T-cell (primary cell): ENCODE measurements at regions not wholly inside any gene's neighbourhood (a gene's known extent, or its start where the extent isn't known, plus 50 kb on each side); places are given as distances from the start of the nearest gene placed in this dataset.

ENCODE experiments used
- ATAC-seq, 4 experiments: fragments of 200-7000 bp in 3 of 4; fragments of 150-1000 bp in 1 of 4; cut with Tn5 transposase; replicated peaks in 1 of 4; 1 replicate in 3 of 4; 2 replicates in 1 of 4; pipeline ENCODE4 v1.10.0; 2021; ENCODE audit warnings: moderate library complexity in 3 of 4, mild to moderate bottlenecking in 2 of 4, moderate number of reproducible peaks in 1 of 4
- CTCF ChIA-PET, 2 donors: fragments of 300-600 bp; sonication (Branson Sonifier 250); formaldehyde crosslinking; loops; one replicate each; lab custom pipeline; 2022; ENCODE audit warnings: antibody characterized with exemption in 2 of 2; lab: Charles Lee
- POLR2A ChIA-PET, 2 donors: fragments of 300-600 bp; sonication (Branson Sonifier 250); formaldehyde crosslinking; loops; one replicate each; lab custom pipeline; 2022; ENCODE audit warnings: antibody characterized with exemption in 2 of 2; lab: Charles Lee
- DNase-seq, 35 experiments: peaks; one replicate each; pipeline versions ENCODE4 v3.0.0 to v3.0.0-alpha.2; 2013 to 2023
- H3K27ac ChIP-seq: one replicate; pipeline ENCODE4 v1.5.1; 2013; ENCODE audit warnings: low read length
- H3K27me3 ChIP-seq, 2 experiments: replicated peaks in 1 of 2; 1 replicate in 1 of 2; 2 replicates in 1 of 2; pipeline versions ENCODE4 v1.6.1 to v1.7.0; 2013; ENCODE audit warnings: low read length in 1 of 2, mixed read lengths in 1 of 2; ENCODE audit not compliant: control insufficient read depth in 2 of 2, insufficient read depth in 2 of 2; ENCODE audit errors: extremely low read depth in 1 of 2
- H3K36me3 ChIP-seq, 2 donors: 1 replicate in 1 of 2; 2 replicates in 1 of 2; pipeline versions ENCODE4 v1.6.1 to v1.7.0; 2013; ENCODE audit warnings: low read length in 1 of 2; ENCODE audit not compliant: control insufficient read depth in 2 of 2, insufficient read depth in 1 of 2; ENCODE audit errors: extremely low read depth in 1 of 2
- H3K4me1 ChIP-seq, 2 experiments: 1 replicate in 1 of 2; 2 replicates in 1 of 2; pipeline versions ENCODE4 v1.6.1 to v1.7.0; 2013; ENCODE audit warnings: low read length in 2 of 2, mixed read lengths in 1 of 2; ENCODE audit not compliant: insufficient read depth in 2 of 2, control insufficient read depth in 1 of 2; ENCODE audit errors: extremely low read depth in 1 of 2
- H3K4me3 ChIP-seq, 2 donors: 1 replicate in 1 of 2; 2 replicates in 1 of 2; pipeline versions ENCODE4 v1.5.1 to v1.7.0; 2013; ENCODE audit warnings: mild to moderate bottlenecking in 2 of 2, low read length in 1 of 2, moderate library complexity in 1 of 2; ENCODE audit not compliant: control insufficient read depth in 1 of 2; ENCODE audit errors: extremely low read depth in 1 of 2
- H3K9me3 ChIP-seq: 2 replicates; pipeline ENCODE4 v1.7.0; 2013
- H3K27ac Mint-ChIP-seq, 2 donors: one replicate each; pipeline ENCODE4 v1.8.0; 2020 to 2021; ENCODE audit warnings: mild to moderate bottlenecking in 2 of 2, mixed read lengths in 2 of 2
- H3K27me3 Mint-ChIP-seq, 2 donors: one replicate each; pipeline ENCODE4 v1.8.0; 2021 to 2022; ENCODE audit warnings: mixed read lengths in 2 of 2
- H3K36me3 Mint-ChIP-seq: one replicate; pipeline ENCODE4 v1.8.0; 2021; ENCODE audit warnings: mixed read lengths
- H3K4me1 Mint-ChIP-seq, 3 donors: one replicate each; pipeline ENCODE4 v1.8.0; 2020 to 2022; ENCODE audit warnings: mixed read lengths in 3 of 3, mild to moderate bottlenecking in 1 of 3
- H3K4me3 Mint-ChIP-seq, 3 donors: one replicate each; pipeline ENCODE4 v1.8.0; 2020 to 2022; ENCODE audit warnings: mild to moderate bottlenecking in 3 of 3, mixed read lengths in 3 of 3, moderate library complexity in 3 of 3
- H3K9me3 Mint-ChIP-seq, 3 donors: one replicate each; pipeline ENCODE4 v1.8.0; 2020 to 2022; ENCODE audit warnings: mixed read lengths in 3 of 3
- WGBS: methylation state at CpG from one replicate; pipeline ENCODE4 v1.1.5; 2013; ENCODE audit warnings: missing lambda C conversion rate; ENCODE audit not compliant: insufficient coverage; 5-methylcytosine and 5-hydroxymethylcytosine counted together

DNA sequence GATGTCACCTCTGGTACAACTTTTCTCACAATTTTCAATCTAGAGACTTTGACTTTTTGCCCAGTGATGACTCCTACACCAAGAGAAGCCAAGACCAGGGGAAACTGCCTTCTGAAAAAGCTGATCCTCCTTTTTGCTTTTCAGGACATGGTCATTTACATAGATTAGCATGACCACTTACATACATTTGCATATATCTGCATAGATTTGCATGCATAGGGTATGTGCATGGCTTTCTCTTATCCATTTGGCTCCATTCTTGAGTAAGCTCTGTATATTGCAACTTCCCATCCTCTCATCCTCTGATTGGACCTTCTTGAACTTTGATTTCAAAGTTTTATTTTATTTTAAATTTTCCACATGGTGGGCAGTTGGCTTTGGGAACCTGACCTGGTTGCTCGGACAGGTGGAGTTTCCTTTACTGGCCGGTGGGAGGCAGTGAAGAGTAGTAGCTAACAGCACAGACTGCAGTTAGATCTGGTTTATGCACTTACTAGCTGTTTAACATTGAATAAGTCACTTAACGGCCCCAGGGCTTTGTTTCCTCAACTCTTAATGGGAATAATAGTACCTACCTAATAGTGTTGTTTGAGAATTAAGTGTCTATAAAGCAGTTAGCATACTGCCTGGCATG, 92.9 kb downstream of the GPR139 start:
- no peak overlapping the region for H3K27ac Mint-ChIP-seq
- H3K36me3 Mint-ChIP-seq = no peaks in the 10 kb centered on the region
- peaks cover 6 to 13% of the 10 kb centered on the region in 2 donors for H3K27me3 Mint-ChIP-seq
- Histone ChIP-seq H3K4me1 (no peaks in the 10 kb centered on the region), H3K36me3 (no peaks in the 10 kb centered on the region), H3K9me3 (no peaks in the 10 kb centered on the region), H3K27ac (no peak overlapping the region), H3K27me3 (peaks cover 0 to 2% of the 10 kb centered on the region in 2 experiments), H3K4me3 (no peak overlapping the region)
- ATAC-seq (no peak), DNase-seq (no peak)
- WGBS = 17% methylated on average over 2 of the region's 3 CpGs
- no peaks in the 10 kb centered on the region for H3K4me1 Mint-ChIP-seq
- CTCF ChIA-PET = no interaction called here
- POLR2A ChIA-PET = no interaction called here
- no peaks in the 10 kb centered on the region for H3K9me3 Mint-ChIP-seq
- no peak overlapping the region for H3K4me3 Mint-ChIP-seq

DNA sequence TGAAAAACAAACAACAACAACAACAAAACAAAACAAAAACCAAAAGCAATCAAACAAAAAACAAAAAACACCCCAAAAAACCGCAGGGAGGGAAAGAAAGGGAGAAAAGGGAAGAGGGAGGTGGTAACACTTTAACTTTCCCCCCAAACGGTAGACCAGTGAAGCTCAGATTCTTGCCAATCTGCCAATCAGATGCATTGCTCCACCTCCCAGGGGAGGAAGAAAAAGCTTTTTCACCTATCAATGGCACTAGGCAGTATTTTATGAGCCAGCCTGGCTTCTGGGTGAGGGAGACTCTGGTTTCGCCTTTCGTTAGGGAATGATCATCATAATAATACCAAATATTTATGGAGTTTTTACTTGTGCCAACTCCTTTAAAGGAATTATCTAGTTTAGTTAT, 94.1 kb downstream of the GPR139 start:
- Mint-ChIP-seq H3K36me3 (no peaks in the 10 kb centered on the region), H3K4me3 (no peak overlapping the region), H3K4me1 (no peaks in the 10 kb centered on the region), H3K9me3 (no peaks in the 10 kb centered on the region), H3K27me3 (peaks cover 6 to 17% of the 10 kb centered on the region in 2 donors), H3K27ac (no peak overlapping the region)
- Histone ChIP-seq H3K9me3 (no peaks in the 10 kb centered on the region), H3K36me3 (no peaks in the 10 kb centered on the region), H3K4me1 (no peaks in the 10 kb centered on the region), H3K4me3 (no peak overlapping the region), H3K27me3 (peaks cover 0 to 4% of the 10 kb centered on the region in 2 experiments), H3K27ac (no peak overlapping the region)
- CTCF ChIA-PET = no interaction called here
- DNase-seq = no peak
- ATAC-seq = no peak
- no CpG with 5 or more reads among the region's 4 CpGs for WGBS
- POLR2A ChIA-PET = no interaction called here

DNA sequence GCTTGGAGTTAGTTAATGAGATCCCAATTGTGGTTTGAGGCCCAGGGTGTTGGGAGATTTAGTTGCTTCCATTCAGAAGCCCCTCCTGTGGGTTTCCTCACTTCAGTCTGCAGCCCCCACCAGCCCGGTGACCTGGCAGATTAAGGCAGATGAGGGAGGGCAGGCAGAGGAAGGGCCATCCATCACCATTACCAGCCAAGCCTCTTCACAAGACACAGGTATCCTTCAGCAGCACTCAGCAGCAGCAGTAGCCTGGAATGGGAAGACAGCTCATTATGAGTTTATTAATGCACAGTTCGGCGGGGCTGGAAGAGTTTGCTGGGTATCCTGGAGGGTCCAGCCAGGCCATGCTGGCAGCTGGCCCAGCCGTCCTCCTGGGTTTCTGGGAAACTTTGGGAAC, 90.0 kb upstream of the GPRC5B start:
- Histone ChIP-seq H3K27ac (no peak overlapping the region), H3K9me3 (no peaks in the 10 kb centered on the region), H3K36me3 (no peaks in the 10 kb centered on the region), H3K4me3 (no peak overlapping the region), H3K4me1 (no peaks in the 10 kb centered on the region), H3K27me3 (peaks cover 0 to 9% of the 10 kb centered on the region in 2 experiments)
- Mint-ChIP-seq H3K27ac (no peak overlapping the region), H3K36me3 (no peaks in the 10 kb centered on the region), H3K4me3 (no peak overlapping the region), H3K9me3 (no peaks in the 10 kb centered on the region), H3K27me3 (peaks cover 10 to 12% of the 10 kb centered on the region in 2 donors), H3K4me1 (no peaks in the 10 kb centered on the region)
- DNase-seq (no peak), ATAC-seq (no peak)
- 57% methylated on average over 1 of the region's 4 CpGs for WGBS
- ChIA-PET POLR2A (no interaction called here), CTCF (no interaction called here)

DNA sequence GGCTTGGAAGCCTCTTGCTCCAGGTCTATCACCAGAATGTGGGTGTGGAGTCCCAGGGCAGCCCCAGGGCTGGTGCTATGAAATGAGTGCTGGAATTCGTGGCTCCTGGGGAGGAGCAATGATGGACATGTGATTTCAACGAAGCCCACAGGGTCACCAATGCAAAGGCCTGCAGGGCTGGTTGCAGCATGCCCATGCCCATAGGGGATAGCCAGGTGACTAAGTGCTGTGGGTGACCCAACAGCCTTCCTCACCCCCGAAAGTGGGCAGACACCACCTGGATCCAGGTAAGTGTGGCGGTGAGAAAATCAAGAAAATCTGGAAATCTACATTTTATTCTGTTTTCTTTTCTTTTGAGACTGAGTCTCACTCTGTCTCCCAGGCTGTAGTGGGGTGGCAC, 87.5 kb upstream of the GPRC5B start:
- H3K4me3 Mint-ChIP-seq = no peak overlapping the region
- no peaks in the 10 kb centered on the region for H3K4me1 Mint-ChIP-seq
- Histone ChIP-seq H3K36me3 (no peaks in the 10 kb centered on the region), H3K27ac (no peak overlapping the region), H3K4me1 (no peaks in the 10 kb centered on the region), H3K9me3 (no peaks in the 10 kb centered on the region), H3K27me3 (peaks cover 0 to 13% of the 10 kb centered on the region in 2 experiments), H3K4me3 (no peak overlapping the region)
- H3K9me3 Mint-ChIP-seq = no peaks in the 10 kb centered on the region
- DNase-seq (no peak), ATAC-seq (no peak)
- CTCF ChIA-PET = no interaction called here
- no peak overlapping the region for H3K27ac Mint-ChIP-seq
- POLR2A ChIA-PET = no interaction called here
- 16% methylated on average over 2 of the region's 4 CpGs for WGBS
- no peaks in the 10 kb centered on the region for H3K36me3 Mint-ChIP-seq
- H3K27me3 Mint-ChIP-seq = peaks cover 6 to 11% of the 10 kb centered on the region in 2 donors

DNA sequence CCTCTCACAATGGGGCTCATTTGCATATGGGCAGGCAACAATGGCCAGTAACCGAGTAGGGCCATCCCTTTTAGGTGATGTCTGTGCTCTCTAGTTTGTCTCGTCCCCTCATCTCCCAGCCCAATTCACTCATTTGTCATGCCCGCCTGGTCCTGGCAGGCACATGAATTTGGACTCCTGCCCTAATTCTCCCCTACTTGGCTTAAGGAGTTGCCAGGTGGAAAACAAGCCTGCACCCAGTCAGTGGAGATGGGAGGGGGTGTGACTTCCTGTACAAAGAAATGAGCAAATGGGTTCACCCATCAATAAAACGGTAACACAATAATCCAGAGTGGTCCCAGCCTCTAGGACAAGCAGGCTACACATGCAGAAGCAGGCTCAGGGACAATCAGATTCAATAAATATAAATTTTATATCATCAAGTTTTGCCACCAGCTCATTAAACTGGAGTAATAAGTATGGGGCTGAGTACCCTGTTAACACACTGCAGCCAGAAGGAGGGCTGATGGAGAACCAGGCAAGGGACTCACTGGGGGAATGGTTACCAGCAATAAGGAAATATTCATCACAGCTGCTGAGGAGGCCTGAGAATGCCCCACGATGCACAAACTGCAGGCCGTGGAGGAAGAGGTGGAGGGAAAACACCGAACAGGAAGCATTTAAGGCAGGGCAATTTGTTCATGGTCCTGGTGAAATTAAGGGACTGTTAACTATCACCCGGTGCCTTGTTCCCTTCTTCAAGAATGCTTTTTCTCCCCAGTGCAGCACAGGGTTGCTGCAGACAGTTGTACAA, 84.4 kb upstream of the GPRC5B start:
- H3K27ac ChIP-seq = no peak overlapping the region
- ChIA-PET POLR2A (no interaction called here), CTCF (no interaction called here)
- no peak overlapping the region for H3K4me3 ChIP-seq
- Mint-ChIP-seq H3K27me3 (peaks cover 3 to 13% of the 10 kb centered on the region in 2 donors), H3K4me1 (no peaks in the 10 kb centered on the region), H3K9me3 (no peaks in the 10 kb centered on the region), H3K4me3 (no peak overlapping the region), H3K36me3 (no peaks in the 10 kb centered on the region), H3K27ac (no peak overlapping the region)
- DNase-seq (no peak), ATAC-seq (no peak)
- 63% methylated on average over 3 of the region's 8 CpGs for WGBS
- peaks cover 0 to 7% of the 10 kb centered on the region in 2 experiments for H3K27me3 ChIP-seq
- H3K9me3 ChIP-seq = no peaks in the 10 kb centered on the region
- H3K36me3 ChIP-seq = no peaks in the 10 kb centered on the region
- H3K4me1 ChIP-seq = no peaks in the 10 kb centered on the region

DNA sequence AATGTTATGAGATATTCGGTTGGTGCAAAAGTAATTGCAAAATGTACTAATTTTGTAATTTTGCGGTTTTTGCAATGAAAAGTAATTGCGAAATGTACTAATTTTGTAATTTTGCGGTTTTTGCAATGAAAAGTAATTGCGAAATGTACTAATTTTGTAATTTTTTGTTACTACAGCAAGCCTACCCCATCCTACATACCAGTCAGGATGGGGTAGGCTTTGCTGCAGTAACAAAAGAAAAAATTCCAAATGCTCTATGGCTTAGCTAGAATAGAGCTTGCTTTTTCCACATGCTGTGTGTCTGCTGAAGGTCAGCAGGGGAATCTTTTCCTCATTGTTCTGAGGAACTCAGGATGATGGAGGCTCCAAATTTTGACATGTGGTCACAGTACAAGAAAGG, 83.3 kb upstream of the GPRC5B start:
- Mint-ChIP-seq H3K9me3 (no peaks in the 10 kb centered on the region), H3K36me3 (no peaks in the 10 kb centered on the region), H3K4me3 (no peak overlapping the region), H3K27me3 (peaks cover 3 to 13% of the 10 kb centered on the region in 2 donors), H3K4me1 (no peaks in the 10 kb centered on the region), H3K27ac (no peak overlapping the region)
- ATAC-seq (no peak), DNase-seq (no peak)
- WGBS = no CpG with 5 or more reads among the region's 5 CpGs
- H3K27me3 ChIP-seq = peaks cover 0 to 7% of the 10 kb centered on the region in 2 experiments
- POLR2A ChIA-PET = no interaction called here
- H3K9me3 ChIP-seq = no peaks in the 10 kb centered on the region
- no peak overlapping the region for H3K27ac ChIP-seq
- CTCF ChIA-PET = no interaction called here
- no peak overlapping the region for H3K4me3 ChIP-seq
- H3K36me3 ChIP-seq = no peaks in the 10 kb centered on the region
- H3K4me1 ChIP-seq = no peaks in the 10 kb centered on the region
